Peyer's patch (tissue), 4 donors: ENCODE measurements at regions not wholly inside any gene's neighbourhood (a gene's known extent, or its start where the extent isn't known, plus 50 kb on each side); places are given as distances from the start of the nearest gene placed in this dataset.

Source experiments
- POLR2A ChIP-seq, 2 donors: fragments of 450-650 bp; IDR thresholded peaks; one replicate each; pipeline ENCODE4 v1.5.1; 2017; ENCODE audit warnings: antibody characterized with exemption in 2 of 2, mild to moderate bottlenecking in 2 of 2, moderate library complexity in 2 of 2
- TF ChIP-seq, protein P1 (sequence below), 6 experiments: fragments of 450-650 bp in 4 of 6; fragments of 200-600 bp in 2 of 6; sonication (generic) in 1 of 6; IDR thresholded peaks; one replicate each; pipeline ENCODE4 v1.5.1; 2017 to 2019; ENCODE audit warnings: antibody characterized with exemption in 6 of 6, mild to moderate bottlenecking in 3 of 6, moderate library complexity in 1 of 6

DNA sequence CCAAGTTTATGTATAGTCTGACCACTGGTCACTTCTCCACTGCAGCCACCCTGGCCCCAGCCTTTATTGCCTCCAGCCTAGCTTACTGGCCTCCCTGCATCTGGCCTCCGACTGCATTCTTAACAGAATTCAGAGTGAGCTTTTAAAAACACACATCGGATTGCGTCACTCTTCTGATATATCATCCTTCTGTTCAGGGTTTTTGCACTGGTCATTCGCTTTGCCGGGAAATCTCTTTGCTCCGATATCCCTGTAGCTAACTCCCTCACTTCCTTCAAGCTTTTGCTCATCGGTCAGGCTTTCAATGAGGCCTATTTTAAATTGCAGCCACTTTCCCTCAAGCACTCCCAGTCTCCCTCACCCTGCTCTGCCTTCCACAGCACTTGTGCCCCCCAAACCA, 101.6 kb upstream of the DLX2 start:
- TF ChIP-seq, protein P1, sequence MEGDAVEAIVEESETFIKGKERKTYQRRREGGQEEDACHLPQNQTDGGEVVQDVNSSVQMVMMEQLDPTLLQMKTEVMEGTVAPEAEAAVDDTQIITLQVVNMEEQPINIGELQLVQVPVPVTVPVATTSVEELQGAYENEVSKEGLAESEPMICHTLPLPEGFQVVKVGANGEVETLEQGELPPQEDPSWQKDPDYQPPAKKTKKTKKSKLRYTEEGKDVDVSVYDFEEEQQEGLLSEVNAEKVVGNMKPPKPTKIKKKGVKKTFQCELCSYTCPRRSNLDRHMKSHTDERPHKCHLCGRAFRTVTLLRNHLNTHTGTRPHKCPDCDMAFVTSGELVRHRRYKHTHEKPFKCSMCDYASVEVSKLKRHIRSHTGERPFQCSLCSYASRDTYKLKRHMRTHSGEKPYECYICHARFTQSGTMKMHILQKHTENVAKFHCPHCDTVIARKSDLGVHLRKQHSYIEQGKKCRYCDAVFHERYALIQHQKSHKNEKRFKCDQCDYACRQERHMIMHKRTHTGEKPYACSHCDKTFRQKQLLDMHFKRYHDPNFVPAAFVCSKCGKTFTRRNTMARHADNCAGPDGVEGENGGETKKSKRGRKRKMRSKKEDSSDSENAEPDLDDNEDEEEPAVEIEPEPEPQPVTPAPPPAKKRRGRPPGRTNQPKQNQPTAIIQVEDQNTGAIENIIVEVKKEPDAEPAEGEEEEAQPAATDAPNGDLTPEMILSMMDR (IDR thresholded peaks at IDR 0.05): no peak
- TF ChIP-seq POLR2A (IDR thresholded peaks at IDR 0.05): no peak
